K562 (cell line): ENCODE measurements at regions not wholly inside any gene's neighbourhood (a gene's known extent, or its start where the extent isn't known, plus 50 kb on each side); places are given as distances from the start of the nearest gene placed in this dataset.

Experiments used
- DACH1 ChIP-seq: fragments of 450-650 bp; IDR thresholded peaks from 2 replicates; pipeline ENCODE4 v1.6.1; 2018; ENCODE audit not compliant: partially characterized antibody
- ELF1 ChIP-seq: fragments of 200-800 bp; sonication (Bioruptor generic); IDR thresholded peaks from 2 replicates; pipeline ENCODE4 v1.6.1; 2016; ENCODE audit warnings: missing genetic modification characterization, missing compliant biosample characterization
- GATA2 ChIP-seq: sonication (generic); formaldehyde crosslinking; IDR thresholded peaks from 2 replicates; pipeline ENCODE4 v1.4.0; 2020; ENCODE audit warnings: mild to moderate bottlenecking, missing genetic modification reagents
- GTF2F1 ChIP-seq: IDR thresholded peaks from 2 replicates; pipeline ENCODE4 v1.6.1; 2011; ENCODE audit warnings: low read depth, low read length, improper control_type of control experiment
- PYGO2 ChIP-seq: fragments of 450-650 bp; IDR thresholded peaks from 2 replicates; pipeline ENCODE4 v1.6.1; 2016; ENCODE audit warnings: mild to moderate bottlenecking, missing genetic modification characterization, moderate library complexity, missing compliant biosample characterization
- TAF15 ChIP-seq: fragments of 200-400 bp; formaldehyde crosslinking; IDR thresholded peaks from 2 replicates; pipeline ENCODE4 v1.6.1; 2017; ENCODE audit warnings: mild to moderate bottlenecking, low read depth, low read length, moderate library complexity
- ZNF764 ChIP-seq: fragments of 250-450 bp; sonication (Bioruptor Pico); IDR thresholded peaks from 2 replicates; pipeline ENCODE4 v1.4.0; 2020; ENCODE audit warnings: low read depth, mild to moderate bottlenecking, moderate library complexity
- TF ChIP-seq, protein P1 (sequence below), 2 experiments: fragments of 450-650 bp; formaldehyde crosslinking in 1 of 2; IDR thresholded peaks; 2 replicates each; pipeline versions ENCODE4 v1.4.0 to v1.6.1; 2014 to 2020; ENCODE audit warnings: mild to moderate bottlenecking in 2 of 2, borderline replicate concordance in 1 of 2, low read depth in 1 of 2
- TF ChIP-seq, protein P2 (sequence below), 2 experiments: fragments of 450-650 bp in 1 of 2; sonication (generic) in 1 of 2; formaldehyde crosslinking; conservative IDR thresholded peaks; 2 replicates each; pipeline versions ENCODE4 v1.4.0 to v1.8.1; 2020 to 2022; ENCODE audit warnings: mild to moderate bottlenecking in 1 of 2, missing genetic modification reagents in 1 of 2
- TF ChIP-seq, protein P3 (sequence below): sonication (generic); formaldehyde crosslinking; IDR thresholded peaks from 2 replicates; pipeline ENCODE4 v1.8.0; 2022; ENCODE audit warnings: mild to moderate bottlenecking, missing genetic modification reagents

DNA sequence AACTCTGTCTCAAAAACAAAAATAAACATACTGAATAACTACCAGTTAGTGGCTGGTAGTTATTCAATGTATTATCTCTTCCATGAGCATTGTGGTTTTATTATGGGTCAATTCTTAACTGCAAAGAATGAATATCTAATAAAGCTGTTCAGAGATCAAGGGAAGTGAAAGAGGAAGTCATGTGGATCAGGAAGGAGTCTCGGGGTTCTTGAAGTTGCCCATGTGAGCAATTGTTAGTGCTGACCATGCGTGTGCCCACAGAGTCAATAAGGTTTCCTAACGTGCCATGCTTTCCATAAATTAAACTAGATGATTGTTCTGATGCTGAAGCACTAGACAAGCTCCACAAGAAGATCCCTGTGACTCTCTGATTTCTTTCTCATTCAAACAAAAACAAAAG is 136.5 kb upstream of the CPSF6 start:
- TF ChIP-seq, protein P1, sequence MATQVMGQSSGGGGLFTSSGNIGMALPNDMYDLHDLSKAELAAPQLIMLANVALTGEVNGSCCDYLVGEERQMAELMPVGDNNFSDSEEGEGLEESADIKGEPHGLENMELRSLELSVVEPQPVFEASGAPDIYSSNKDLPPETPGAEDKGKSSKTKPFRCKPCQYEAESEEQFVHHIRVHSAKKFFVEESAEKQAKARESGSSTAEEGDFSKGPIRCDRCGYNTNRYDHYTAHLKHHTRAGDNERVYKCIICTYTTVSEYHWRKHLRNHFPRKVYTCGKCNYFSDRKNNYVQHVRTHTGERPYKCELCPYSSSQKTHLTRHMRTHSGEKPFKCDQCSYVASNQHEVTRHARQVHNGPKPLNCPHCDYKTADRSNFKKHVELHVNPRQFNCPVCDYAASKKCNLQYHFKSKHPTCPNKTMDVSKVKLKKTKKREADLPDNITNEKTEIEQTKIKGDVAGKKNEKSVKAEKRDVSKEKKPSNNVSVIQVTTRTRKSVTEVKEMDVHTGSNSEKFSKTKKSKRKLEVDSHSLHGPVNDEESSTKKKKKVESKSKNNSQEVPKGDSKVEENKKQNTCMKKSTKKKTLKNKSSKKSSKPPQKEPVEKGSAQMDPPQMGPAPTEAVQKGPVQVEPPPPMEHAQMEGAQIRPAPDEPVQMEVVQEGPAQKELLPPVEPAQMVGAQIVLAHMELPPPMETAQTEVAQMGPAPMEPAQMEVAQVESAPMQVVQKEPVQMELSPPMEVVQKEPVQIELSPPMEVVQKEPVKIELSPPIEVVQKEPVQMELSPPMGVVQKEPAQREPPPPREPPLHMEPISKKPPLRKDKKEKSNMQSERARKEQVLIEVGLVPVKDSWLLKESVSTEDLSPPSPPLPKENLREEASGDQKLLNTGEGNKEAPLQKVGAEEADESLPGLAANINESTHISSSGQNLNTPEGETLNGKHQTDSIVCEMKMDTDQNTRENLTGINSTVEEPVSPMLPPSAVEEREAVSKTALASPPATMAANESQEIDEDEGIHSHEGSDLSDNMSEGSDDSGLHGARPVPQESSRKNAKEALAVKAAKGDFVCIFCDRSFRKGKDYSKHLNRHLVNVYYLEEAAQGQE (IDR thresholded peaks at IDR 0.05; ENCODE audit: borderline replicate concordance), result no peak
- TF ChIP-seq, protein P1 (CRISPR knock-in tag; IDR thresholded peaks at IDR 0.05; ENCODE audit: low read depth), result no peak
- TF ChIP-seq ELF1 (tag) (no peak), ZNF764 (no peak), PYGO2 (tag) (no peak), TAF15 (no peak), GATA2 (CRISPR knock-in tag) (no peak), DACH1 (no peak), GTF2F1 (no peak)
- TF ChIP-seq, protein P2, sequence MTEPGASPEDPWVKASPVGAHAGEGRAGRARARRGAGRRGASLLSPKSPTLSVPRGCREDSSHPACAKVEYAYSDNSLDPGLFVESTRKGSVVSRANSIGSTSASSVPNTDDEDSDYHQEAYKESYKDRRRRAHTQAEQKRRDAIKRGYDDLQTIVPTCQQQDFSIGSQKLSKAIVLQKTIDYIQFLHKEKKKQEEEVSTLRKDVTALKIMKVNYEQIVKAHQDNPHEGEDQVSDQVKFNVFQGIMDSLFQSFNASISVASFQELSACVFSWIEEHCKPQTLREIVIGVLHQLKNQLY (CRISPR knock-in tag; conservative IDR thresholded peaks at IDR 0.05), result no peak
- TF ChIP-seq, protein P3, sequence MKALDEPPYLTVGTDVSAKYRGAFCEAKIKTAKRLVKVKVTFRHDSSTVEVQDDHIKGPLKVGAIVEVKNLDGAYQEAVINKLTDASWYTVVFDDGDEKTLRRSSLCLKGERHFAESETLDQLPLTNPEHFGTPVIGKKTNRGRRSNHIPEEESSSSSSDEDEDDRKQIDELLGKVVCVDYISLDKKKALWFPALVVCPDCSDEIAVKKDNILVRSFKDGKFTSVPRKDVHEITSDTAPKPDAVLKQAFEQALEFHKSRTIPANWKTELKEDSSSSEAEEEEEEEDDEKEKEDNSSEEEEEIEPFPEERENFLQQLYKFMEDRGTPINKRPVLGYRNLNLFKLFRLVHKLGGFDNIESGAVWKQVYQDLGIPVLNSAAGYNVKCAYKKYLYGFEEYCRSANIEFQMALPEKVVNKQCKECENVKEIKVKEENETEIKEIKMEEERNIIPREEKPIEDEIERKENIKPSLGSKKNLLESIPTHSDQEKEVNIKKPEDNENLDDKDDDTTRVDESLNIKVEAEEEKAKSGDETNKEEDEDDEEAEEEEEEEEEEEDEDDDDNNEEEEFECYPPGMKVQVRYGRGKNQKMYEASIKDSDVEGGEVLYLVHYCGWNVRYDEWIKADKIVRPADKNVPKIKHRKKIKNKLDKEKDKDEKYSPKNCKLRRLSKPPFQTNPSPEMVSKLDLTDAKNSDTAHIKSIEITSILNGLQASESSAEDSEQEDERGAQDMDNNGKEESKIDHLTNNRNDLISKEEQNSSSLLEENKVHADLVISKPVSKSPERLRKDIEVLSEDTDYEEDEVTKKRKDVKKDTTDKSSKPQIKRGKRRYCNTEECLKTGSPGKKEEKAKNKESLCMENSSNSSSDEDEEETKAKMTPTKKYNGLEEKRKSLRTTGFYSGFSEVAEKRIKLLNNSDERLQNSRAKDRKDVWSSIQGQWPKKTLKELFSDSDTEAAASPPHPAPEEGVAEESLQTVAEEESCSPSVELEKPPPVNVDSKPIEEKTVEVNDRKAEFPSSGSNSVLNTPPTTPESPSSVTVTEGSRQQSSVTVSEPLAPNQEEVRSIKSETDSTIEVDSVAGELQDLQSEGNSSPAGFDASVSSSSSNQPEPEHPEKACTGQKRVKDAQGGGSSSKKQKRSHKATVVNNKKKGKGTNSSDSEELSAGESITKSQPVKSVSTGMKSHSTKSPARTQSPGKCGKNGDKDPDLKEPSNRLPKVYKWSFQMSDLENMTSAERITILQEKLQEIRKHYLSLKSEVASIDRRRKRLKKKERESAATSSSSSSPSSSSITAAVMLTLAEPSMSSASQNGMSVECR, result no peak
